ENCODE measurements at regions not wholly inside any gene's neighbourhood (a gene's known extent, or its start where the extent isn't known, plus 50 kb on each side); places are given as distances from the start of the nearest gene placed in this dataset.

DNA sequence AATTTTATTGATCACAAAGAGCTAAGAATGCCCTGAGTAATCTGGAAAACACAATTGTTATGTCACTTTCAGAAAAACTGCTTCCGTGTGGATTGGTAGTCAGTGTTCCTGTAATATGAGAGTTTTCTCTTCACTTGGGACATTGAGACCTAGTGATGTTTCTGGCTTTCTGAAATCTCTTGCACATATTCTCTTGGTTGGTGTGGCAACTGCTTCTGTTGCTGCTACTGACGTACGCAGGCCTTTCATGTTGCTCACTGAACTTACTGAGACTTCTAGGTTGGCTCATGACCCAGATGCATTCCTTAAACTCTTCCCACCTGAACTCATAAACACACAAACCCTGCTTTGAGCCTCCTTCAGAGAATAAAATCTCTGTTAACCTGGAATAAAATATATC lies 175.0 kb upstream of the PFN2 start:
- TF ChIP-seq, protein P1, sequence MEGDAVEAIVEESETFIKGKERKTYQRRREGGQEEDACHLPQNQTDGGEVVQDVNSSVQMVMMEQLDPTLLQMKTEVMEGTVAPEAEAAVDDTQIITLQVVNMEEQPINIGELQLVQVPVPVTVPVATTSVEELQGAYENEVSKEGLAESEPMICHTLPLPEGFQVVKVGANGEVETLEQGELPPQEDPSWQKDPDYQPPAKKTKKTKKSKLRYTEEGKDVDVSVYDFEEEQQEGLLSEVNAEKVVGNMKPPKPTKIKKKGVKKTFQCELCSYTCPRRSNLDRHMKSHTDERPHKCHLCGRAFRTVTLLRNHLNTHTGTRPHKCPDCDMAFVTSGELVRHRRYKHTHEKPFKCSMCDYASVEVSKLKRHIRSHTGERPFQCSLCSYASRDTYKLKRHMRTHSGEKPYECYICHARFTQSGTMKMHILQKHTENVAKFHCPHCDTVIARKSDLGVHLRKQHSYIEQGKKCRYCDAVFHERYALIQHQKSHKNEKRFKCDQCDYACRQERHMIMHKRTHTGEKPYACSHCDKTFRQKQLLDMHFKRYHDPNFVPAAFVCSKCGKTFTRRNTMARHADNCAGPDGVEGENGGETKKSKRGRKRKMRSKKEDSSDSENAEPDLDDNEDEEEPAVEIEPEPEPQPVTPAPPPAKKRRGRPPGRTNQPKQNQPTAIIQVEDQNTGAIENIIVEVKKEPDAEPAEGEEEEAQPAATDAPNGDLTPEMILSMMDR (IDR thresholded peaks at IDR 0.05), result no peak
- no peak for TF ChIP-seq POLR2A (IDR thresholded peaks at IDR 0.05)
